DND-41 (cell line): ENCODE measurements at regions not wholly inside any gene's neighbourhood (a gene's known extent, or its start where the extent isn't known, plus 50 kb on each side); places are given as distances from the start of the nearest gene placed in this dataset.

Source experiments
- CTCF ChIP-seq: IDR thresholded peaks from 2 replicates; pipeline ENCODE4 v1.5.1; 2012; ENCODE audit warnings: borderline replicate concordance, low read length, moderate library complexity, mild to moderate bottlenecking; ENCODE audit not compliant: poor library complexity, severe bottlenecking; ENCODE audit errors: extremely low read depth
- EZH2 ChIP-seq: IDR thresholded peaks from 3 replicates; pipeline ENCODE4 v1.6.1; 2012; ENCODE audit warnings: borderline replicate concordance, low read depth, mild to moderate bottlenecking, moderate library complexity, low read length, inconsistent platforms; ENCODE audit not compliant: severe bottlenecking

DNA sequence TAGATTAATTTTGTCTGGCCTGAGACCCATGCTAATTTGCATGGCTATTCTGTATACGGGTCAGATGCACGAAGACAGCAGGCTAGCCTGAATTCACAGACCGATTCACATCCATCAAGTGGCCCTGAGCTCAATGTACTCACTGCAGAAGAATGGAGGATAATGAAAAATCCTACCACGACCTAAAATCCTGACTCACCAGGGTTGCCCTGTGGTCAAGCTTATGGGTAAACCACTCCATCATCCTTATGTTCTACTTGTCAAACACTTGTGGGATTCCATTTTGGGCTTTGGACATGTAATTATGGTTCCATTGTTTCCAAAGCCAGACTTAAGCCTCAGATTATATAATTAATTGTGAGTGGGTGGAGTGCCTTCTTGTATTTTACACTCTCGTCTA is 110.4 kb upstream of the ZNF438 start:
- TF ChIP-seq CTCF (no peak), EZH2 (no peak)
